ENCODE measurements at regions not wholly inside any gene's neighbourhood (a gene's known extent, or its start where the extent isn't known, plus 50 kb on each side); places are given as distances from the start of the nearest gene placed in this dataset.

DNA sequence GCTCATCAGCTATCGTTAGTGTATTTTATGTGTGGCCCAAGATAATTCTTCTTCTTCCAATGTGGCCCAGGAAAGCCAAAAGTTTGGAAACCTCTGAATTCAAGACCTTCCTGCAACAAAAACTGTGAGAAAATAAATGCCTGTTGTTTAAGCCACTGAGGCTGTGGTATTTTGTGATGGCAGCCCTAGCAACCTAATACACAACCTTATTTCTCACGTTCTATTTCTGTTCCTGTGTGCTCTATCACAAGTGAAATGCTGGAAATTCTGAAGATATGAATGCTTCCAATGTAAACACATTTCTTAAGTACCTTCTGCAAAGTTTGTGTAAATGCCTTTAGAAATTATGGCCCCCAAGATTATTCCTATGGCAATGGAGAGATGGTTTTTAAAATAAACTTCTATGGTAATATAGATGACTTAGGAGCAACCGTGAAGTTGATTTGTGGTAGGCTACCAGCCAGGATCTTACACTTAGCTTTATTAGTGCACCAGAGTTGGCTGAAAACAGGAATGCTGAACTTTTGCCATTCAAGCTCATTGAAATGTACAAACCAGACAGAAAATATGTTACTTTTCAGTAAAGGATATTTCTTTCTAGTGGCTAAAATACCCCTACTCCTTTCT, 148.0 kb downstream of the USP46 start:
- TF ChIP-seq POLR2A (IDR thresholded peaks at IDR 0.05) (no peak), CTCF (IDR thresholded peaks at IDR 0.05) (no peak)
